SK-N-SH (cell line): ENCODE measurements at regions not wholly inside any gene's neighbourhood (a gene's known extent, or its start where the extent isn't known, plus 50 kb on each side); places are given as distances from the start of the nearest gene placed in this dataset.

Experiments used
- CTCF ChIA-PET: fragments of 300-600, 350-600 bp; formaldehyde crosslinking; extraction: SDS; loops from one replicate; lab custom pipeline; 2021; lab: Yijun Ruan, JAX
- POLR2A ChIA-PET: fragments of 350-600 bp; sonication (Branson Sonifier 250); formaldehyde crosslinking; extraction: SDS; loops from one replicate; lab custom pipeline; 2020; ENCODE audit warnings: antibody characterized with exemption, inconsistent platforms; lab: Yijun Ruan, JAX
- DNase-seq: peaks from one replicate; pipeline ENCODE4 v3.0.0; 2012
- H2AFZ ChIP-seq: fragments of 200-600 bp; sonication (generic); 2 replicates; pipeline ENCODE4 v1.8.1; 2016; ENCODE audit warnings: antibody characterized with exemption, mild to moderate bottlenecking, low read depth
- H3F3A ChIP-seq: fragments of 200-600 bp; sonication (generic); replicated peaks from 2 replicates; pipeline ENCODE3; 2016; ENCODE audit warnings: antibody characterized with exemption, mild to moderate bottlenecking; ENCODE audit not compliant: insufficient read depth
- H3K27ac ChIP-seq, 2 experiments: fragments of 200-500 bp in 1 of 2; fragments of 200-600 bp in 1 of 2; sonication (Bioruptor generic) in 1 of 2; sonication (generic), shearing (Covaris generic) in 1 of 2; 2 replicates each; pipeline versions ENCODE4 v1.5.1 to v1.6.1; 2014 to 2016; ENCODE audit warnings: low read depth in 2 of 2, inconsistent platforms in 1 of 2, low read length in 1 of 2, mild to moderate bottlenecking in 1 of 2, mixed read lengths in 1 of 2
- H3K27me3 ChIP-seq: fragments of 200-600 bp; sonication (generic), shearing (Covaris generic); 2 replicates; pipeline ENCODE4 v1.6.1; 2016; ENCODE audit warnings: mixed run types; ENCODE audit not compliant: insufficient read depth
- H3K36me3 ChIP-seq, 2 experiments: fragments of 200-500 bp in 1 of 2; fragments of 200-600 bp in 1 of 2; sonication (Bioruptor generic) in 1 of 2; sonication (generic) in 1 of 2; replicated peaks in 1 of 2; 2 replicates each; pipeline versions ENCODE3 to v1.5.1; 2014 to 2016; ENCODE audit warnings: low read length in 1 of 2, mild to moderate bottlenecking in 1 of 2; ENCODE audit not compliant: insufficient read depth in 2 of 2, control insufficient read depth in 1 of 2
- H3K4me1 ChIP-seq, 2 experiments: fragments of 200-500 bp in 1 of 2; fragments of 200-600 bp in 1 of 2; sonication (Bioruptor generic) in 1 of 2; sonication (generic), shearing (Covaris generic) in 1 of 2; 2 replicates each; pipeline versions ENCODE4 v1.5.1 to v1.6.1; 2014 to 2016; ENCODE audit warnings: low read depth in 1 of 2, low read length in 1 of 2, mixed run types in 1 of 2; ENCODE audit not compliant: insufficient read depth in 2 of 2, control insufficient read depth in 1 of 2
- H3K4me2 ChIP-seq: fragments of 200-600 bp; sonication (generic), shearing (Covaris generic); 2 replicates; pipeline ENCODE4 v1.6.1; 2017; ENCODE audit warnings: mixed run types
- H3K4me3 ChIP-seq, 2 experiments: fragments of 200-500 bp in 1 of 2; fragments of 200-600 bp in 1 of 2; sonication (Bioruptor generic) in 1 of 2; sonication (generic), shearing (Covaris generic) in 1 of 2; 2 replicates each; pipeline versions ENCODE4 v1.5.1 to v1.8.1; 2014 to 2016; ENCODE audit warnings: low read depth in 2 of 2, inconsistent platforms in 1 of 2, low read length in 1 of 2, mild to moderate bottlenecking in 1 of 2, mixed read lengths in 1 of 2, moderate library complexity in 1 of 2
- H3K79me2 ChIP-seq: fragments of 200-600 bp; sonication (generic); 2 replicates; pipeline ENCODE4 v1.8.1; 2017; ENCODE audit warnings: mild to moderate bottlenecking; ENCODE audit not compliant: insufficient read depth
- H3K9ac ChIP-seq: fragments of 200-600 bp; sonication (generic); 2 replicates; pipeline ENCODE4 v1.6.1; 2017; ENCODE audit warnings: mixed run types
- H3K9me2 ChIP-seq: fragments of 200-600 bp; sonication (generic); 2 replicates; pipeline ENCODE4 v1.6.1; 2017; ENCODE audit warnings: mixed run types
- H3K9me3 ChIP-seq: fragments of 200-600 bp; sonication (generic); 2 replicates; pipeline ENCODE4 v1.6.1; 2017; ENCODE audit warnings: mixed run types, mild to moderate bottlenecking, moderate library complexity
- H4K20me1 ChIP-seq: fragments of 200-600 bp; sonication (generic); 2 replicates; pipeline ENCODE4 v1.6.1; 2017; ENCODE audit warnings: mild to moderate bottlenecking, mixed run types; ENCODE audit not compliant: insufficient read depth
- FOSL2 ChIP-seq: IDR thresholded peaks from 2 replicates; pipeline ENCODE4 v1.4.0; 2012; ENCODE audit warnings: low read depth, mild to moderate bottlenecking, moderate library complexity, borderline replicate concordance
- FOXM1 ChIP-seq: IDR thresholded peaks from 2 replicates; pipeline ENCODE4 v1.4.0; 2012; ENCODE audit warnings: low read depth, mild to moderate bottlenecking
- GATA2 ChIP-seq: sonication (generic); formaldehyde crosslinking; IDR thresholded peaks from 2 replicates; pipeline ENCODE4 v1.5.0; 2020; ENCODE audit warnings: mild to moderate bottlenecking, missing genetic modification reagents
- IRF3 ChIP-seq: fragments of 150-350 bp; IDR thresholded peaks from 2 replicates; pipeline ENCODE4 v1.6.1; 2016; ENCODE audit warnings: mild to moderate bottlenecking, low read depth, low read length
- MEF2A ChIP-seq: IDR thresholded peaks from 2 replicates; pipeline ENCODE4 v1.4.0; 2012; ENCODE audit warnings: low read depth, borderline replicate concordance
- MXI1 ChIP-seq: IDR thresholded peaks from 2 replicates; pipeline ENCODE4 v1.6.1; 2012; ENCODE audit warnings: mild to moderate bottlenecking, low read depth, low read length, improper control_type of control experiment
- NFIC ChIP-seq: IDR thresholded peaks from 2 replicates; pipeline ENCODE4 v1.4.0; 2012; ENCODE audit warnings: borderline replicate concordance
- POLR2AphosphoS5 ChIP-seq: IDR thresholded peaks from 2 replicates; pipeline ENCODE4 v1.6.1; 2012; ENCODE audit warnings: low read depth, low read length
- RFX5 ChIP-seq: IDR thresholded peaks from 2 replicates; pipeline ENCODE4 v1.6.1; 2012; ENCODE audit warnings: mild to moderate bottlenecking, improper control_type of control experiment, low read length
- RXRA ChIP-seq: IDR thresholded peaks from 2 replicates; pipeline ENCODE4 v1.4.0; 2012; ENCODE audit warnings: low read depth, mild to moderate bottlenecking, borderline replicate concordance
- SIN3A ChIP-seq: IDR thresholded peaks from 2 replicates; pipeline ENCODE4 v1.6.1; 2012; ENCODE audit warnings: low read depth, mild to moderate bottlenecking, low read length, moderate library complexity, borderline replicate concordance
- SMC3 ChIP-seq: IDR thresholded peaks from 2 replicates; pipeline ENCODE4 v1.6.1; 2012; ENCODE audit warnings: low read depth, low read length, improper control_type of control experiment
- USF1 ChIP-seq: IDR thresholded peaks from 2 replicates; pipeline ENCODE4 v1.4.0; 2012; ENCODE audit warnings: low read depth, borderline replicate concordance
- YY1 ChIP-seq: IDR thresholded peaks from 2 replicates; pipeline ENCODE4 v1.4.0; 2012; ENCODE audit warnings: low read depth, mild to moderate bottlenecking
- ZBTB33 ChIP-seq: IDR thresholded peaks from 2 replicates; pipeline ENCODE4 v1.4.0; 2012; ENCODE audit warnings: low read depth, borderline replicate concordance
- WGBS: methylation state at CpG from one replicate; pipeline ENCODE4 v1.1.6; 2017; ENCODE audit warnings: low lambda C conversion rate; 5-methylcytosine and 5-hydroxymethylcytosine counted together

- DNase-seq: no peak
- Histone ChIP-seq H3K9me2 (0 out of 2 replicates have a peak, but pooled peaks cover 2% of the 10 kb centered on the region), H3F3A (no peaks in the 10 kb centered on the region), H3K4me3 (no peak overlapping the region), H2AFZ (no peak overlapping the region), H3K27me3 (no peaks in the 10 kb centered on the region), H3K9me3 (no peaks in the 10 kb centered on the region), H3K27ac (no peak overlapping the region), H3K4me2 (no peak overlapping the region), H3K4me1 (peaks cover 0 to 5% of the 10 kb centered on the region in 2 experiments; a peak in 1 of 4 replicates), H4K20me1 (no peaks in the 10 kb centered on the region), H3K79me2 (no peaks in the 10 kb centered on the region), H3K36me3 (no peaks in the 10 kb centered on the region)
- POLR2A ChIA-PET: no interaction called here
- CTCF ChIA-PET: no interaction called here
- WGBS: 3% methylated on average over 2 of the region's 2 CpGs
- TF ChIP-seq SIN3A (no peak), MEF2A (no peak), GATA2 (CRISPR knock-in tag) (no peak), MXI1 (no peak), IRF3 (no peak)
- TF ChIP-seq, all 33 proteins: peak for 0
- H3K9ac ChIP-seq: no peak overlapping the region
These were observed 448.1 kb downstream of the DCDC2C start for GRCh38 chr2:4151521-4151920.

GRCh38 chr2:4152051-4152450 lies 448.7 kb downstream of the DCDC2C start:
- 61% methylated on average over 1 of the region's 1 CpG for WGBS
- POLR2A ChIA-PET: no interaction called here

DNA sequence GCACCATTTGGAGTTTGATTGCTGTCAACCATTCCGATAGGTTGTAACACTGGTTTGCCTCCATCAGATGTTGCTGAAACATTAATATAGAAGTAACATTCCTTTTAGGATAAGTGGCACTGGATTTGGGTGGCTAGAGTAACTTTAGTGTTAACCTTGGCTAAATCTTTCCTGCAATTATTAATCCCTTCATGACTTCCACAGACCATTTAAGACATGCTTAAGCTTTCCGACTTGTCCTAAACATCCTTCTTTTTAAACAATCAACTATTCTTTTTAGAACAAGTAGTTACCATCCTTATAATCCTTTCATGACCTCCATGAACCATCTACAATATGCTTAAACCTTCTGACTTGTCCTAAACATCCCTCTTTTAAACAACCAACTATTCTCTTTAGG lies 465.5 kb downstream of the DCDC2C start:
- POLR2A ChIA-PET: no interaction called here
- Histone ChIP-seq H3K9me2 (no peaks in the 10 kb centered on the region), H3K79me2 (no peaks in the 10 kb centered on the region)

More at GRCh38 chr2:4152051-4152450, 448.7 kb downstream of the DCDC2C start:
- no peaks in the 10 kb centered on the region for H3K79me2 ChIP-seq
- H2AFZ ChIP-seq: no peak overlapping the region
- no peak overlapping the region for H3K4me2 ChIP-seq
- 0 out of 2 replicates have a peak, but pooled peaks cover 2% of the 10 kb centered on the region for H3K9me2 ChIP-seq
- H3K27me3 ChIP-seq: no peaks in the 10 kb centered on the region
- CTCF ChIA-PET: interaction anchor here (0.7 kb wide), 1 partner anchor 14 kb away, joined by 3 read pairs; no protein-coding TSS in a partner anchor
- H3K4me1 ChIP-seq: peaks cover 0 to 5% of the 10 kb centered on the region in 2 experiments; a peak in 1 of 4 replicates
- no peak for TF ChIP-seq FOSL2
- no peaks in the 10 kb centered on the region for H3K9me3 ChIP-seq
- H4K20me1 ChIP-seq: no peaks in the 10 kb centered on the region
- DNase-seq: no peak
- H3K36me3 ChIP-seq: no peaks in the 10 kb centered on the region
- H3K4me3 ChIP-seq: no peak overlapping the region
- no peaks in the 10 kb centered on the region for H3F3A ChIP-seq
- H3K27ac ChIP-seq: no peak overlapping the region
- H3K9ac ChIP-seq: no peak overlapping the region

More for the DNA sequence above, 465.5 kb downstream of the DCDC2C start:
- WGBS: 38% methylated on average over 2 of the region's 2 CpGs
- Histone ChIP-seq H3K4me3 (no peak overlapping the region), H3F3A (no peaks in the 10 kb centered on the region), H3K27ac (no peak overlapping the region), H3K9me3 (peaks cover 35% of the 10 kb centered on the region; the same call in 1 of the 2 replicates), H2AFZ (no peak overlapping the region), H3K27me3 (no peaks in the 10 kb centered on the region), H3K36me3 (no peaks in the 10 kb centered on the region), H3K4me2 (no peak overlapping the region), H3K4me1 (no peaks in the 10 kb centered on the region), H4K20me1 (no peaks in the 10 kb centered on the region), H3K9ac (no peak overlapping the region)
- TF ChIP-seq MEF2A (no peak), POLR2AphosphoS5 (no peak), FOXM1 (no peak), NFIC (no peak), SMC3 (no peak), ZBTB33 (no peak), RFX5 (no peak), YY1 (no peak), IRF3 (no peak), RXRA (no peak), USF1 (no peak)
- DNase-seq: no peak
- CTCF ChIA-PET: no interaction called here
